A549 (cell line): ENCODE measurements at regions not wholly inside any gene's neighbourhood (a gene's known extent, or its start where the extent isn't known, plus 50 kb on each side); places are given as distances from the start of the nearest gene placed in this dataset.

Experiments used
- EP300 ChIP-seq, 2 experiments: fragments of >200 bp; sonication (Bioruptor Twin); formaldehyde crosslinking; IDR thresholded peaks; 2 replicates in 1 of 2; 3 replicates in 1 of 2; pipeline ENCODE4 v1.6.1; 2016 to 2017
- ESRRA ChIP-seq: fragments of 150-350 bp; IDR thresholded peaks from 2 replicates; pipeline ENCODE4 v1.6.1; 2014; ENCODE audit warnings: mild to moderate bottlenecking, low read length, borderline replicate concordance
- FOXS1 ChIP-seq: fragments of 250-450 bp; sonication (Bioruptor Pico); IDR thresholded peaks from 2 replicates; pipeline ENCODE4 v1.5.0; 2020; ENCODE audit warnings: mild to moderate bottlenecking, moderate library complexity
- NR3C1 ChIP-seq: fragments of >200 bp; sonication (Bioruptor Twin); formaldehyde crosslinking; IDR thresholded peaks from 3 replicates; pipeline ENCODE4 v1.6.1; 2017
- POLR2A ChIP-seq: IDR thresholded peaks from 2 replicates; pipeline ENCODE4 v1.6.1; 2012; ENCODE audit warnings: mild to moderate bottlenecking, low read length
- RFX5 ChIP-seq: fragments of 450-650 bp; IDR thresholded peaks from 2 replicates; pipeline ENCODE4 v1.7.1; 2014; ENCODE audit warnings: antibody characterized with exemption, mild to moderate bottlenecking, moderate library complexity
- SMC3 ChIP-seq: fragments of >200 bp; sonication (Bioruptor Twin); formaldehyde crosslinking; IDR thresholded peaks from 3 replicates; pipeline ENCODE4 v1.6.1; 2018; ENCODE audit warnings: inconsistent platforms
- SREBF2 ChIP-seq: fragments of 450-650 bp; IDR thresholded peaks from 2 replicates; pipeline ENCODE4 v1.6.1; 2014; ENCODE audit warnings: mild to moderate bottlenecking, moderate library complexity
- TP53 ChIP-seq: fragments of 250-450 bp; sonication (Bioruptor Pico); IDR thresholded peaks from 2 replicates; pipeline ENCODE4 v1.5.0; 2021; ENCODE audit warnings: mild to moderate bottlenecking, moderate library complexity
- ZFP36 ChIP-seq: fragments of 450-650 bp; IDR thresholded peaks from 2 replicates; pipeline ENCODE4 v1.6.1; 2014; ENCODE audit warnings: borderline replicate concordance; ENCODE audit not compliant: partially characterized antibody
- ZSCAN20 ChIP-seq: fragments of 250-450 bp; sonication (Bioruptor Pico); IDR thresholded peaks from 2 replicates; pipeline ENCODE4 v1.8.0; 2022; ENCODE audit warnings: mild to moderate bottlenecking, moderate library complexity
- TF ChIP-seq, protein P1 (sequence below): IDR thresholded peaks from 2 replicates; pipeline ENCODE4 v1.6.1; 2012
- TF ChIP-seq, protein P2 (sequence below): fragments of 200-600 bp; sonication (generic); IDR thresholded peaks from 2 replicates; pipeline ENCODE4 v1.6.1; 2016; ENCODE audit warnings: antibody characterized with exemption, mild to moderate bottlenecking, moderate library complexity
- TF ChIP-seq, protein P3 (sequence below): fragments of >200 bp; sonication (Bioruptor Twin); formaldehyde crosslinking; IDR thresholded peaks from 3 replicates; pipeline ENCODE4 v1.5.1; 2016

DNA sequence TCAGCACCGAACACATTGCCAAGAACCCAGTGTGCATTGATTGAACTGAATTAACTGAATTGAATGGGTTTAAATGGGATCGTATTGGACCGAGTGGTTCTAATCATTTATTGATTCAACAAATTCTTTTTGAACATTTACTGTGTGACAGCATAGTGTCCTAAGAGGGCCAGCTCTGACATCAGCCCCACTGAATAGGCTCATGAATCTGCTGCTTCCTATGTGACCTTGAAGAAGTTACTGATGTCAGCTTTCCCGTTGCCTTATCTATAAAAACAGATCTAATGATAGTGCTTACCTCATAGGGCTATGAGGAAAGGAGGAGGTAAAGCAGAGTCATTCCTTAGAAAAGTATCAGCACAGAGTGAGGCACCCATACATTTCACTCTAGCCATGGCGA lies 226.3 kb downstream of the CBLN1 start:
- TF ChIP-seq ZSCAN20 (CRISPR knock-in tag) (no peak), ESRRA (no peak), EP300 (IDR thresholded peaks at IDR 0.05) (no peak), SREBF2 (no peak), TP53 (no peak), POLR2A (no peak), ZFP36 (no peak), RFX5 (no peak), FOXS1 (no peak), NR3C1 (no peak), SMC3 (no peak)
- TF ChIP-seq, protein P1, sequence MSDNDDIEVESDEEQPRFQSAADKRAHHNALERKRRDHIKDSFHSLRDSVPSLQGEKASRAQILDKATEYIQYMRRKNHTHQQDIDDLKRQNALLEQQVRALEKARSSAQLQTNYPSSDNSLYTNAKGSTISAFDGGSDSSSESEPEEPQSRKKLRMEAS, result no peak
- TF ChIP-seq, protein P2, sequence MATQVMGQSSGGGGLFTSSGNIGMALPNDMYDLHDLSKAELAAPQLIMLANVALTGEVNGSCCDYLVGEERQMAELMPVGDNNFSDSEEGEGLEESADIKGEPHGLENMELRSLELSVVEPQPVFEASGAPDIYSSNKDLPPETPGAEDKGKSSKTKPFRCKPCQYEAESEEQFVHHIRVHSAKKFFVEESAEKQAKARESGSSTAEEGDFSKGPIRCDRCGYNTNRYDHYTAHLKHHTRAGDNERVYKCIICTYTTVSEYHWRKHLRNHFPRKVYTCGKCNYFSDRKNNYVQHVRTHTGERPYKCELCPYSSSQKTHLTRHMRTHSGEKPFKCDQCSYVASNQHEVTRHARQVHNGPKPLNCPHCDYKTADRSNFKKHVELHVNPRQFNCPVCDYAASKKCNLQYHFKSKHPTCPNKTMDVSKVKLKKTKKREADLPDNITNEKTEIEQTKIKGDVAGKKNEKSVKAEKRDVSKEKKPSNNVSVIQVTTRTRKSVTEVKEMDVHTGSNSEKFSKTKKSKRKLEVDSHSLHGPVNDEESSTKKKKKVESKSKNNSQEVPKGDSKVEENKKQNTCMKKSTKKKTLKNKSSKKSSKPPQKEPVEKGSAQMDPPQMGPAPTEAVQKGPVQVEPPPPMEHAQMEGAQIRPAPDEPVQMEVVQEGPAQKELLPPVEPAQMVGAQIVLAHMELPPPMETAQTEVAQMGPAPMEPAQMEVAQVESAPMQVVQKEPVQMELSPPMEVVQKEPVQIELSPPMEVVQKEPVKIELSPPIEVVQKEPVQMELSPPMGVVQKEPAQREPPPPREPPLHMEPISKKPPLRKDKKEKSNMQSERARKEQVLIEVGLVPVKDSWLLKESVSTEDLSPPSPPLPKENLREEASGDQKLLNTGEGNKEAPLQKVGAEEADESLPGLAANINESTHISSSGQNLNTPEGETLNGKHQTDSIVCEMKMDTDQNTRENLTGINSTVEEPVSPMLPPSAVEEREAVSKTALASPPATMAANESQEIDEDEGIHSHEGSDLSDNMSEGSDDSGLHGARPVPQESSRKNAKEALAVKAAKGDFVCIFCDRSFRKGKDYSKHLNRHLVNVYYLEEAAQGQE, result no peak
- TF ChIP-seq, protein P3, sequence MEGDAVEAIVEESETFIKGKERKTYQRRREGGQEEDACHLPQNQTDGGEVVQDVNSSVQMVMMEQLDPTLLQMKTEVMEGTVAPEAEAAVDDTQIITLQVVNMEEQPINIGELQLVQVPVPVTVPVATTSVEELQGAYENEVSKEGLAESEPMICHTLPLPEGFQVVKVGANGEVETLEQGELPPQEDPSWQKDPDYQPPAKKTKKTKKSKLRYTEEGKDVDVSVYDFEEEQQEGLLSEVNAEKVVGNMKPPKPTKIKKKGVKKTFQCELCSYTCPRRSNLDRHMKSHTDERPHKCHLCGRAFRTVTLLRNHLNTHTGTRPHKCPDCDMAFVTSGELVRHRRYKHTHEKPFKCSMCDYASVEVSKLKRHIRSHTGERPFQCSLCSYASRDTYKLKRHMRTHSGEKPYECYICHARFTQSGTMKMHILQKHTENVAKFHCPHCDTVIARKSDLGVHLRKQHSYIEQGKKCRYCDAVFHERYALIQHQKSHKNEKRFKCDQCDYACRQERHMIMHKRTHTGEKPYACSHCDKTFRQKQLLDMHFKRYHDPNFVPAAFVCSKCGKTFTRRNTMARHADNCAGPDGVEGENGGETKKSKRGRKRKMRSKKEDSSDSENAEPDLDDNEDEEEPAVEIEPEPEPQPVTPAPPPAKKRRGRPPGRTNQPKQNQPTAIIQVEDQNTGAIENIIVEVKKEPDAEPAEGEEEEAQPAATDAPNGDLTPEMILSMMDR, result no peak
